ENCODE measurements at regions not wholly inside any gene's neighbourhood (a gene's known extent, or its start where the extent isn't known, plus 50 kb on each side); places are given as distances from the start of the nearest gene placed in this dataset.

DNA sequence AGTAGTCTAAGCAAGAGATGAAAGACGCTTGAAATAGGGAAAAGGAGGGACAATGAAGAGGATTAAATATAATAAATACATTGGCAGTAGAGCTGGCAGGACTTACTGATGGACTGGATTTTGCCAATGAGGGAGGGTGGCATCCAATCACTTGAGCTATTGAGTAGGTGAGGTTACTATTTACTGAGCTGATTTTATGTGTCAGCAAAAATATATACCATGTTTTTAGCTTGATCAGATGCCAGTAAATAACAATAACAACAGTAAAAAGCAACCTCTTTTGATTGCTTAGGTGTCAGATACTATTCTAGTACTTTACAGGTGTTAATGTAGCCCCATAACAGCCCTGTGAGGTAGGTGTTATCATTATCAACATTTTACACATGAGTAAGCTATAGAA lies 187.5 kb upstream of the LMNTD1 start:
- TF ChIP-seq, protein P1, sequence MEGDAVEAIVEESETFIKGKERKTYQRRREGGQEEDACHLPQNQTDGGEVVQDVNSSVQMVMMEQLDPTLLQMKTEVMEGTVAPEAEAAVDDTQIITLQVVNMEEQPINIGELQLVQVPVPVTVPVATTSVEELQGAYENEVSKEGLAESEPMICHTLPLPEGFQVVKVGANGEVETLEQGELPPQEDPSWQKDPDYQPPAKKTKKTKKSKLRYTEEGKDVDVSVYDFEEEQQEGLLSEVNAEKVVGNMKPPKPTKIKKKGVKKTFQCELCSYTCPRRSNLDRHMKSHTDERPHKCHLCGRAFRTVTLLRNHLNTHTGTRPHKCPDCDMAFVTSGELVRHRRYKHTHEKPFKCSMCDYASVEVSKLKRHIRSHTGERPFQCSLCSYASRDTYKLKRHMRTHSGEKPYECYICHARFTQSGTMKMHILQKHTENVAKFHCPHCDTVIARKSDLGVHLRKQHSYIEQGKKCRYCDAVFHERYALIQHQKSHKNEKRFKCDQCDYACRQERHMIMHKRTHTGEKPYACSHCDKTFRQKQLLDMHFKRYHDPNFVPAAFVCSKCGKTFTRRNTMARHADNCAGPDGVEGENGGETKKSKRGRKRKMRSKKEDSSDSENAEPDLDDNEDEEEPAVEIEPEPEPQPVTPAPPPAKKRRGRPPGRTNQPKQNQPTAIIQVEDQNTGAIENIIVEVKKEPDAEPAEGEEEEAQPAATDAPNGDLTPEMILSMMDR (IDR thresholded peaks at IDR 0.05) = no peak
- no peak for TF ChIP-seq EZH2 (IDR thresholded peaks at IDR 0.05)
- no peak for TF ChIP-seq EZH2phosphoT487 (IDR thresholded peaks at IDR 0.05)

Data from neural progenitor cell (in vitro differentiated cells).